GM12878 (cell line): ENCODE measurements at regions not wholly inside any gene's neighbourhood (a gene's known extent, or its start where the extent isn't known, plus 50 kb on each side); places are given as distances from the start of the nearest gene placed in this dataset.
"Not testable (repeated sequence)": the region's sequence is repeated elsewhere in the genome, so short reads cannot be mapped to it uniquely, and the experiment has no call there.

Experiments used
- ATAC-seq: fragments of 200-7000 bp; cut with Tn5 transposase; 3 replicates; pipeline ENCODE4 v1.9.1; 2020; ENCODE audit warnings: mild to moderate bottlenecking, moderate library complexity
- BruUV-seq: library from RNA; stranded (reverse); fragments of 400-500 nt; replicated peaks from 2 replicates; lab custom pipeline; 2021; lab: Mats Ljungman, UMichigan
- CTCF ChIA-PET: fragments of 300-600 bp; sonication (Branson Sonifier 250); formaldehyde crosslinking; extraction: SDS; loops from one replicate; lab custom pipeline; 2021; ENCODE audit warnings: inconsistent platforms; lab: Yijun Ruan, JAX
- POLR2A ChIA-PET: fragments of 350-600 bp; formaldehyde crosslinking; extraction: SDS; loops from one replicate; lab custom pipeline; 2021; ENCODE audit warnings: inconsistent platforms; lab: Charles Lee
- RAD21 ChIA-PET: fragments of 300-600 bp; sonication (Branson Sonifier 250); formaldehyde crosslinking; loops from one replicate; lab custom pipeline; 2023; ENCODE audit warnings: antibody characterized with exemption; ENCODE audit not compliant: unreplicated experiment; lab: Charles Lee
- SMC1A ChIA-PET: fragments of 300-600 bp; sonication (Branson Sonifier 250); formaldehyde crosslinking; loops from one replicate; lab custom pipeline; 2023; ENCODE audit not compliant: unreplicated experiment, uncharacterized antibody; lab: Charles Lee
- DNase-seq: peaks from one replicate; pipeline ENCODE4 v3.0.0-alpha.2; 2011; ENCODE audit warnings: low read depth, low spot score
- FAIRE-seq: peaks from 3 replicates; lab custom pipeline; 2011; peaks lifted over from hg19 to GRCh38; lab: Jason Lieb, UNC
- H2AFZ ChIP-seq: 2 replicates; pipeline ENCODE4 v1.6.0; 2011; ENCODE audit warnings: low read depth, low read length, control low read depth; ENCODE audit not compliant: control insufficient read depth
- H3K27ac ChIP-seq: 2 replicates; pipeline ENCODE4 v1.5.1; 2011; ENCODE audit warnings: control low read depth; ENCODE audit not compliant: control insufficient read depth, insufficient read depth
- H3K27me3 ChIP-seq, 2 experiments: replicated peaks in 1 of 2; 2 replicates each; pipeline versions ENCODE4 v1.6.0 to v1.6.1; 2011; ENCODE audit warnings: low read length in 1 of 2; ENCODE audit not compliant: control insufficient read depth in 2 of 2, insufficient read depth in 2 of 2
- H3K36me3 ChIP-seq, 2 experiments: 2 replicates each; pipeline ENCODE4 v1.5.1; 2011; ENCODE audit warnings: low read length in 1 of 2; ENCODE audit not compliant: control insufficient read depth in 2 of 2, insufficient read depth in 2 of 2
- H3K4me1 ChIP-seq: 2 replicates; pipeline ENCODE4 v1.6.1; 2011; ENCODE audit warnings: mild to moderate bottlenecking, low read length, moderate library complexity, mixed read lengths; ENCODE audit not compliant: control insufficient read depth, insufficient read depth
- H3K4me2 ChIP-seq: 2 replicates; pipeline ENCODE4 v1.6.0; 2011; ENCODE audit warnings: control low read depth; ENCODE audit not compliant: control insufficient read depth, insufficient read depth
- H3K4me3 ChIP-seq: fragments of 200-600 bp; sonication (generic); 2 replicates; pipeline ENCODE4 v1.5.1; 2016
- H3K79me2 ChIP-seq: 2 replicates; pipeline ENCODE4 v1.6.0; 2011; ENCODE audit warnings: low read length; ENCODE audit not compliant: control insufficient read depth, insufficient read depth
- H3K9ac ChIP-seq: 2 replicates; pipeline ENCODE4 v1.8.0; 2011; ENCODE audit warnings: low read length, control low read depth, mixed read lengths; ENCODE audit not compliant: control insufficient read depth, insufficient read depth
- H3K9me3 ChIP-seq: replicated peaks from 3 replicates; pipeline ENCODE4 v1.5.1; 2011; ENCODE audit warnings: mild to moderate bottlenecking, low read length; ENCODE audit not compliant: control insufficient read depth, insufficient read depth
- H4K20me1 ChIP-seq: 2 replicates; pipeline ENCODE4 v1.6.0; 2011; ENCODE audit not compliant: control insufficient read depth, insufficient read depth
- CBX5 ChIP-seq: sonication (generic); IDR thresholded peaks from 2 replicates; pipeline ENCODE4 v1.6.1; 2016; ENCODE audit warnings: low read depth, moderate library complexity, mild to moderate bottlenecking, inconsistent platforms
- HDAC2 ChIP-seq: fragments of 200-600 bp; sonication (generic); IDR thresholded peaks from 2 replicates; pipeline ENCODE4 v1.6.1; 2017
- IRF4 ChIP-seq: IDR thresholded peaks from 2 replicates; pipeline ENCODE4 v1.6.1; 2011; ENCODE audit warnings: low read depth, low read length
- MTA2 ChIP-seq: fragments of 450-650 bp; IDR thresholded peaks from 2 replicates; pipeline ENCODE4 v1.6.1; 2016; ENCODE audit warnings: low read depth, mild to moderate bottlenecking, moderate library complexity
- MTA3 ChIP-seq: IDR thresholded peaks from 2 replicates; pipeline ENCODE4 v1.6.1; 2012; ENCODE audit warnings: low read length, inconsistent platforms, borderline replicate concordance
- NFYB ChIP-seq: IDR thresholded peaks from 2 replicates; pipeline ENCODE4 v1.6.1; 2011; ENCODE audit warnings: low read depth, mild to moderate bottlenecking, low read length, improper control_type of control experiment, moderate library complexity; ENCODE audit not compliant: insufficient read depth
- SIN3A ChIP-seq: IDR thresholded peaks from 2 replicates; pipeline ENCODE4 v1.6.1; 2012; ENCODE audit warnings: low read depth, low read length, improper control_type of control experiment
- ZBED1 ChIP-seq: IDR thresholded peaks from 2 replicates; pipeline ENCODE4 v1.6.1; 2016; ENCODE audit warnings: borderline replicate concordance
- ZZZ3 ChIP-seq: IDR thresholded peaks from 2 replicates; pipeline ENCODE4 v1.6.1; 2011; ENCODE audit warnings: low read depth; ENCODE audit not compliant: control insufficient read depth, insufficient read length
- WGBS: methylation state at CpG from one replicate; pipeline ENCODE4 v1.1.6; 2016; ENCODE audit warnings: low lambda C conversion rate; ENCODE audit not compliant: insufficient replicate concordance, insufficient coverage; ENCODE audit errors: missing lambda C conversion rate; 5-methylcytosine and 5-hydroxymethylcytosine counted together
- in situ Hi-C: fragments of 300-500 bp; cut with MboI; formaldehyde crosslinking; loops from 9 replicates; pipeline ENCODE4 v1.14.3; 2018; ENCODE audit warnings: mixed read lengths
- intact Hi-C: fragments of 100-400 bp; cut with micrococcal nuclease; formaldehyde crosslinking; loops from one replicate; pipeline ENCODE4 v1.14.2; 2022; ENCODE audit not compliant: unreplicated experiment
- TF ChIP-seq, protein P1 (sequence below): fragments of 450-650 bp; IDR thresholded peaks from 2 replicates; pipeline ENCODE4 v1.6.1; 2014; ENCODE audit warnings: mild to moderate bottlenecking
- TF ChIP-seq, protein P2 (sequence below): fragments of 450-650 bp; IDR thresholded peaks from 2 replicates; pipeline ENCODE4 v1.6.1; 2017; ENCODE audit warnings: borderline replicate concordance

DNA sequence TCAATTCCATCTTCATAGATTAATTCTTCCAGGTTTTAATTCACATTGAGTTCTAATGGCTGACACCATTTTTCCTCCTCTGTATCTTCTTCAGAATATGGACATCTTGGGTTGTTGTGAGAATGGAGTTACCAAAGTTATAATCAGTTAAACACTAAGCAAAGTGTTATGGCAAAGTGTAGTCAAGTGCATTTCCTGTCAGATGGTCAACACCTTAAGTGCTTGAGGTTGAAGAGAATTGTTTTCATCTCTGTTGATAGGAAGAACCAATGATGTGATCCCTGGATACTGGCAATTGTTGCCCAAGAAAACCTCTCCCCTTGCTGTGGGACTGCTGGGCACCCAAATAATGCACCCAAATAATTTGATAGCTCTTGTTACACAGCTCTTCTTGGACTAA, 102.6 kb upstream of the SATB1 start:
- no peak overlapping the region for H3K9ac ChIP-seq
- no peak for TF ChIP-seq ZBED1
- no peak for TF ChIP-seq MTA2
- H3K4me3 ChIP-seq = no peak overlapping the region
- no peaks in the 10 kb centered on the region for H3K36me3 ChIP-seq
- H4K20me1 ChIP-seq = no peaks in the 10 kb centered on the region
- H2AFZ ChIP-seq = no peak overlapping the region
- H3K9me3 ChIP-seq = no peaks in the 10 kb centered on the region; the same call in 1 of the 3 replicates
- no peak overlapping the region for H3K27ac ChIP-seq
- FAIRE-seq (no peak), DNase-seq (no peak), ATAC-seq (no peak)
- H3K27me3 ChIP-seq = no peaks in the 10 kb centered on the region
- RAD21 ChIA-PET = no interaction called here
- intact Hi-C loops (no loop called here), in situ Hi-C loops (no loop called here)
- CTCF ChIA-PET = interaction anchor here (1.8 kb wide), 1 partner anchor 32 kb away, joined by 4 read pairs; no protein-coding TSS in a partner anchor
- BruUV-seq = no TSS peak
- POLR2A ChIA-PET = no interaction called here
- no peaks in the 10 kb centered on the region for H3K79me2 ChIP-seq
- SMC1A ChIA-PET = no interaction called here
- no peak overlapping the region for H3K4me2 ChIP-seq
- no peaks in the 10 kb centered on the region for H3K4me1 ChIP-seq

DNA sequence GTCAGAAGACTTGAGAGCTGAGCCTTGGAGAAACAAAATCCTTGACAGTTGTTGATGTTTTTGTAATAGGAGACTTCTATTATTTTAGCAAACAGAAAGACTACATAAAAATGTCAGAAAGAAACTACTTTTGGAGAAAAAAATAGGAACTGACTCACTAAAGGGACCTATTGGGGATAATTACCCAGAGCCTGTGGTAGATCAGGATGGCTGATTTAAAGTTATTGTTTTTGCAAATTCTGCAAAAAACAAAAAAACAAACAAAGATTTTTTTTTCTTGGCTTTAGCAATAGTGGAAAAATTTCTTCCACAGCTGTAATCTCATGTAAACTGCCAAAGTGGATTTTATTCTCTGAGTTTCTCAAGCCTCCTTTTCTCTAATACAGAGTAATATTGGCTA, 101.5 kb upstream of the SATB1 start:
- TF ChIP-seq SIN3A (no peak), IRF4 (no peak), HDAC2 (no peak), MTA3 (no peak), ZZZ3 (no peak), CBX5 (no peak), NFYB (no peak)
- TF ChIP-seq, protein P1, sequence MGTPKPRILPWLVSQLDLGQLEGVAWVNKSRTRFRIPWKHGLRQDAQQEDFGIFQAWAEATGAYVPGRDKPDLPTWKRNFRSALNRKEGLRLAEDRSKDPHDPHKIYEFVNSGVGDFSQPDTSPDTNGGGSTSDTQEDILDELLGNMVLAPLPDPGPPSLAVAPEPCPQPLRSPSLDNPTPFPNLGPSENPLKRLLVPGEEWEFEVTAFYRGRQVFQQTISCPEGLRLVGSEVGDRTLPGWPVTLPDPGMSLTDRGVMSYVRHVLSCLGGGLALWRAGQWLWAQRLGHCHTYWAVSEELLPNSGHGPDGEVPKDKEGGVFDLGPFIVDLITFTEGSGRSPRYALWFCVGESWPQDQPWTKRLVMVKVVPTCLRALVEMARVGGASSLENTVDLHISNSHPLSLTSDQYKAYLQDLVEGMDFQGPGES = no peak
- TF ChIP-seq, protein P2, sequence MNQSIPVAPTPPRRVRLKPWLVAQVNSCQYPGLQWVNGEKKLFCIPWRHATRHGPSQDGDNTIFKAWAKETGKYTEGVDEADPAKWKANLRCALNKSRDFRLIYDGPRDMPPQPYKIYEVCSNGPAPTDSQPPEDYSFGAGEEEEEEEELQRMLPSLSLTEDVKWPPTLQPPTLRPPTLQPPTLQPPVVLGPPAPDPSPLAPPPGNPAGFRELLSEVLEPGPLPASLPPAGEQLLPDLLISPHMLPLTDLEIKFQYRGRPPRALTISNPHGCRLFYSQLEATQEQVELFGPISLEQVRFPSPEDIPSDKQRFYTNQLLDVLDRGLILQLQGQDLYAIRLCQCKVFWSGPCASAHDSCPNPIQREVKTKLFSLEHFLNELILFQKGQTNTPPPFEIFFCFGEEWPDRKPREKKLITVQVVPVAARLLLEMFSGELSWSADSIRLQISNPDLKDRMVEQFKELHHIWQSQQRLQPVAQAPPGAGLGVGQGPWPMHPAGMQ = no peak
- POLR2A ChIA-PET = no interaction called here
- CTCF ChIA-PET = interaction anchor here (1.8 kb wide), 1 partner anchor 33 kb away, joined by 4 read pairs; no protein-coding TSS in a partner anchor

DNA sequence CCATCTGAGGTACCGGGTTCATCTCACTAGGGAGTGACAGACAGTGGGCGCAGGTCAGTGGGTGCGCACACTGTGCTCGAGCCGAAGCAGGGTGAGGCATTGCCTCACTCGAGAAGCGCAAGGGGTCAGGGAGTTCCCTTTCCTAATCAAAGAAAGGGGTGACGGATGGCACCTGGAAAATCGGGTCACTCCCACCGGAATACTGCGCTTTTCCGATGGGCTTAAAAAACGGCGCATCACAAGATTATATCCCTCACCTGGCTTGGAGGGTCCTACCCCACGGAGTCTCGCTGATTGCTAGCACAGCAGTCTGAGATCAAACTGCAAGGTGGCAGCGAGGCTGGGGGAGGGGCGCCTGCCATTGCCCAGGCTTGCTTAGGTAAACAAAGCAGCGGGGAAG, 91.0 kb upstream of the SATB1 start:
- H4K20me1 ChIP-seq, H3K4me3 ChIP-seq, H3K9ac ChIP-seq, H3K36me3 ChIP-seq, H3K4me1 ChIP-seq, POLR2A ChIA-PET, H3K9me3 ChIP-seq, CTCF ChIA-PET, H3K4me2 ChIP-seq, H2AFZ ChIP-seq, FAIRE-seq, RAD21 ChIA-PET, DNase-seq, BruUV-seq, H3K27ac ChIP-seq, in situ Hi-C loops, intact Hi-C loops, ATAC-seq, SMC1A ChIA-PET, H3K27me3 ChIP-seq, H3K79me2 ChIP-seq: not testable (repeated sequence)
- WGBS = 43% methylated on average over 11 of the region's 19 CpGs

More for the DNA sequence above, 101.5 kb upstream of the SATB1 start:
- Histone ChIP-seq H2AFZ (no peak overlapping the region), H3K4me2 (no peak overlapping the region), H3K27ac (no peak overlapping the region), H4K20me1 (no peaks in the 10 kb centered on the region), H3K9me3 (no peaks in the 10 kb centered on the region; the same call in 1 of the 3 replicates), H3K4me1 (no peaks in the 10 kb centered on the region), H3K9ac (no peak overlapping the region), H3K27me3 (no peaks in the 10 kb centered on the region), H3K4me3 (no peak overlapping the region), H3K36me3 (no peaks in the 10 kb centered on the region), H3K79me2 (no peaks in the 10 kb centered on the region)
- intact Hi-C loops = no loop called here
- in situ Hi-C loops = no loop called here
- DNase-seq = no peak
- BruUV-seq = no TSS peak
- no peak for FAIRE-seq
- ChIA-PET RAD21 (no interaction called here), SMC1A (no interaction called here)
- no peak for ATAC-seq
